Loucy (cell line): ENCODE measurements at regions not wholly inside any gene's neighbourhood (a gene's known extent, or its start where the extent isn't known, plus 50 kb on each side); places are given as distances from the start of the nearest gene placed in this dataset.

Experiments
- H2AFZ ChIP-seq: fragments of 200-600 bp; sonication (generic); 2 replicates; pipeline ENCODE4 v1.6.0; 2016; ENCODE audit warnings: antibody characterized with exemption, mild to moderate bottlenecking, low read length, moderate library complexity
- H3F3A ChIP-seq: fragments of 200-600 bp; 2 replicates; pipeline ENCODE4 v1.6.0; 2016; ENCODE audit warnings: antibody characterized with exemption, low read depth, mild to moderate bottlenecking
- H3K27me3 ChIP-seq: fragments of 200-600 bp; sonication (generic); 2 replicates; pipeline ENCODE4 v1.6.1; 2014; ENCODE audit warnings: low read length, mild to moderate bottlenecking; ENCODE audit not compliant: insufficient read depth, poor library complexity, severe bottlenecking
- H3K36me3 ChIP-seq: fragments of 200-600 bp; sonication (generic); 2 replicates; pipeline ENCODE4 v1.6.1; 2016; ENCODE audit warnings: low read length; ENCODE audit not compliant: insufficient read depth
- H3K4me1 ChIP-seq: fragments of 200-600 bp; sonication (generic); 2 replicates; pipeline ENCODE4 v1.5.1; 2014; ENCODE audit warnings: low read length, mild to moderate bottlenecking; ENCODE audit not compliant: insufficient read depth, poor library complexity, severe bottlenecking
- H3K4me2 ChIP-seq: fragments of 200-600 bp; sonication (generic); 2 replicates; pipeline ENCODE4 v1.6.0; 2014; ENCODE audit warnings: antibody characterized with exemption, low read length, low read depth, mild to moderate bottlenecking; ENCODE audit not compliant: poor library complexity, severe bottlenecking
- H3K4me3 ChIP-seq: fragments of 200-600 bp; sonication (generic); 2 replicates; pipeline ENCODE4 v1.5.1; 2014; ENCODE audit warnings: low read length, mild to moderate bottlenecking, mixed read lengths; ENCODE audit not compliant: poor library complexity, severe bottlenecking
- H3K79me2 ChIP-seq: fragments of 200-600 bp; sonication (generic); 2 replicates; pipeline ENCODE4 v1.6.1; 2014; ENCODE audit warnings: low read length; ENCODE audit not compliant: insufficient read depth
- H3K9ac ChIP-seq: fragments of 200-600 bp; sonication (generic); 2 replicates; pipeline ENCODE4 v1.6.0; 2014; ENCODE audit warnings: mild to moderate bottlenecking, low read depth, low read length, moderate library complexity; ENCODE audit not compliant: poor library complexity, severe bottlenecking
- H3K9me2 ChIP-seq: fragments of 200-600 bp; sonication (generic); replicated peaks from 2 replicates; pipeline ENCODE4 v1.6.1; 2016; ENCODE audit warnings: low read depth, low read length, mixed read lengths
- H3K9me3 ChIP-seq: fragments of 200-600 bp; sonication (generic); 2 replicates; pipeline ENCODE4 v1.6.1; 2014; ENCODE audit warnings: mild to moderate bottlenecking, antibody characterized with exemption, low read length, low read depth; ENCODE audit not compliant: insufficient read depth
- H4K20me1 ChIP-seq: fragments of 200-600 bp; sonication (generic); 2 replicates; pipeline ENCODE4 v1.6.0; 2014; ENCODE audit warnings: antibody characterized with exemption, low read length, mild to moderate bottlenecking; ENCODE audit not compliant: insufficient read depth, poor library complexity, severe bottlenecking
- CTCF ChIP-seq: fragments of 200-600 bp; sonication (generic); conservative IDR thresholded peaks from 2 replicates; pipeline ENCODE4 v1.5.1; 2014; ENCODE audit warnings: mild to moderate bottlenecking, antibody characterized with exemption, low read length
- EZH2phosphoT487 ChIP-seq: fragments of 200-600 bp; IDR thresholded peaks from 2 replicates; pipeline ENCODE4 v1.6.1; 2018; ENCODE audit warnings: antibody characterized with exemption, mild to moderate bottlenecking, moderate library complexity, borderline replicate concordance

GRCh38 chr2:242034138-242034537 is 164.6 kb downstream of the RTP5 start:
- Histone ChIP-seq H2AFZ (no peak overlapping the region), H3K9me2 (no peaks in the 10 kb centered on the region), H3F3A (no peaks in the 10 kb centered on the region), H3K27me3 (peaks cover 39% of the 10 kb centered on the region), H3K9ac (no peak overlapping the region), H3K4me1 (peaks cover 12% of the 10 kb centered on the region), H3K9me3 (no peaks in the 10 kb centered on the region), H3K4me2 (no peak overlapping the region), H4K20me1 (no peaks in the 10 kb centered on the region), H3K79me2 (no peaks in the 10 kb centered on the region), H3K36me3 (no peaks in the 10 kb centered on the region), H3K4me3 (no peak overlapping the region)
- no peak for TF ChIP-seq EZH2phosphoT487

GRCh38 chr2:242034996-242035814 is 165.7 kb downstream of the RTP5 start:
- Histone ChIP-seq H3K36me3 (no peaks in the 10 kb centered on the region), H3K4me2 (no peak overlapping the region), H3K9me2 (no peaks in the 10 kb centered on the region), H3F3A (no peaks in the 10 kb centered on the region), H4K20me1 (no peaks in the 10 kb centered on the region), H3K79me2 (no peaks in the 10 kb centered on the region), H3K27me3 (peaks cover 30% of the 10 kb centered on the region), H2AFZ (no peak overlapping the region), H3K4me1 (peaks cover 12% of the 10 kb centered on the region), H3K9me3 (no peaks in the 10 kb centered on the region), H3K4me3 (no peak overlapping the region), H3K9ac (no peak overlapping the region)
- TF ChIP-seq CTCF (no peak), EZH2phosphoT487 (no peak)

- Histone ChIP-seq H2AFZ (no peak overlapping the region), H3K4me2 (no peak overlapping the region), H3K79me2 (no peaks in the 10 kb centered on the region), H3K36me3 (no peaks in the 10 kb centered on the region), H3K9ac (no peak overlapping the region), H3K9me3 (no peaks in the 10 kb centered on the region; the same call in 1 of the 2 replicates), H3F3A (no peaks in the 10 kb centered on the region), H3K27me3 (peaks cover 21% of the 10 kb centered on the region), H3K9me2 (no peaks in the 10 kb centered on the region), H3K4me1 (peaks cover 10% of the 10 kb centered on the region), H4K20me1 (no peaks in the 10 kb centered on the region), H3K4me3 (no peak overlapping the region)
- TF ChIP-seq EZH2phosphoT487 (no peak), CTCF (no peak)
Measured at GRCh38 chr2:242035858-242036652, 166.5 kb downstream of the RTP5 start.
